ENCODE measurements at regions not wholly inside any gene's neighbourhood (a gene's known extent, or its start where the extent isn't known, plus 50 kb on each side); places are given as distances from the start of the nearest gene placed in this dataset.
"Not testable (repeated sequence)": the region's sequence is repeated elsewhere in the genome, so short reads cannot be mapped to it uniquely, and the experiment has no call there.

- DNase-seq (ENCODE audit: low spot score) = no peak
Observed at GRCh38 chr11:134592391-134592990, 180.4 kb upstream of the B3GAT1 start.

GRCh38 chr11:134591338-134591737 lies 179.3 kb upstream of the B3GAT1 start:
- no peak for DNase-seq (ENCODE audit: low spot score)

- DNase-seq (ENCODE audit: low spot score) = no peak
Observed at GRCh38 chr11:134589129-134589528, 177.1 kb upstream of the B3GAT1 start.

- DNase-seq (ENCODE audit: low spot score) = not testable (repeated sequence)
Observed at GRCh38 chr11:134588460-134589110, 176.5 kb upstream of the B3GAT1 start.

- no peak for DNase-seq (ENCODE audit: low spot score)
Observed at GRCh38 chr11:134587345-134587744, 175.3 kb upstream of the B3GAT1 start.

- no peak for DNase-seq (ENCODE audit: low spot score)
Observed at GRCh38 chr11:134586726-134587125, 174.7 kb upstream of the B3GAT1 start.

- DNase-seq (ENCODE audit: low spot score) = no peak
Observed at GRCh38 chr11:134585666-134586610, 173.9 kb upstream of the B3GAT1 start.

GRCh38 chr11:134584706-134585445 lies 172.8 kb upstream of the B3GAT1 start:
- peak; percentile 48 for DNase-seq (ENCODE audit: low spot score)

- DNase-seq (ENCODE audit: low spot score) = no peak
Observed at GRCh38 chr11:134584001-134584561, 172.0 kb upstream of the B3GAT1 start.

GRCh38 chr11:134583397-134583990 lies 171.5 kb upstream of the B3GAT1 start:
- DNase-seq (ENCODE audit: low spot score) = peak; percentile 38

GRCh38 chr11:134582770-134583095 lies 170.7 kb upstream of the B3GAT1 start:
- DNase-seq (ENCODE audit: low spot score) = no peak

- no peak for DNase-seq (ENCODE audit: low spot score)
Observed at GRCh38 chr11:134581966-134582769, 170.1 kb upstream of the B3GAT1 start.

GRCh38 chr11:134581121-134581626 lies 169.1 kb upstream of the B3GAT1 start:
- DNase-seq (ENCODE audit: low spot score) = no peak

GRCh38 chr11:134580610-134580975 lies 168.6 kb upstream of the B3GAT1 start:
- no peak for DNase-seq (ENCODE audit: low spot score)

GRCh38 chr11:134579724-134580609 lies 167.9 kb upstream of the B3GAT1 start:
- DNase-seq (ENCODE audit: low spot score) = no peak

GRCh38 chr11:134578807-134579723 lies 167.0 kb upstream of the B3GAT1 start:
- DNase-seq (ENCODE audit: low spot score) = no peak

- DNase-seq (ENCODE audit: low spot score) = no peak
Observed at GRCh38 chr11:134577751-134578395, 165.8 kb upstream of the B3GAT1 start.

GRCh38 chr11:134576721-134577171 lies 164.7 kb upstream of the B3GAT1 start:
- DNase-seq (ENCODE audit: low spot score) = no peak

All from globus pallidus (tissue), 1 donor.